CD8-positive, alpha-beta memory T cell (primary cell): ENCODE measurements at regions not wholly inside any gene's neighbourhood (a gene's known extent, or its start where the extent isn't known, plus 50 kb on each side); places are given as distances from the start of the nearest gene placed in this dataset.

Experiments
- CTCF ChIA-PET: fragments of 350-600 bp; sonication (Branson Sonifier 250); formaldehyde crosslinking; loops from one replicate; lab custom pipeline; 2021; ENCODE audit warnings: antibody characterized with exemption; lab: Charles Lee
- POLR2A ChIA-PET: fragments of 350-600 bp; sonication (Branson Sonifier 250); formaldehyde crosslinking; loops from one replicate; lab custom pipeline; 2021; ENCODE audit warnings: antibody characterized with exemption; lab: Charles Lee
- DNase-seq, 5 donors: peaks; one replicate each; pipeline versions ENCODE4 v3.0.0 to v3.0.0-alpha.2; 2020 to 2022; ENCODE audit warnings: mixed read lengths in 1 of 5
- H3K27ac ChIP-seq: one replicate; pipeline ENCODE4 v1.7.0; 2013; ENCODE audit warnings: low read depth, mild to moderate bottlenecking, low read length, moderate library complexity
- H3K27me3 ChIP-seq: 2 replicates; pipeline ENCODE4 v1.7.0; 2013; ENCODE audit warnings: low read length, mild to moderate bottlenecking; ENCODE audit not compliant: insufficient read depth, poor library complexity, severe bottlenecking
- H3K36me3 ChIP-seq: 2 replicates; pipeline ENCODE4 v1.7.0; 2013; ENCODE audit warnings: mild to moderate bottlenecking, low read length, moderate library complexity; ENCODE audit not compliant: insufficient read depth
- H3K4me1 ChIP-seq: 2 replicates; pipeline ENCODE4 v1.7.0; 2013; ENCODE audit warnings: mild to moderate bottlenecking, low read length, moderate library complexity; ENCODE audit not compliant: insufficient read depth
- H3K4me3 ChIP-seq: 2 replicates; pipeline ENCODE4 v1.7.0; 2013; ENCODE audit warnings: mild to moderate bottlenecking, low read length
- H3K9me3 ChIP-seq: 2 replicates; pipeline ENCODE4 v1.7.0; 2013; ENCODE audit warnings: mild to moderate bottlenecking, low read length
- H3K27ac Mint-ChIP-seq, 8 donors: one replicate each; pipeline ENCODE4 v1.8.0; 2020 to 2021; ENCODE audit warnings: mixed read lengths in 8 of 8, mild to moderate bottlenecking in 6 of 8, inconsistent platforms in 3 of 8, moderate library complexity in 3 of 8
- H3K27me3 Mint-ChIP-seq, 2 donors: one replicate each; pipeline ENCODE4 v1.8.0; 2020 to 2021; ENCODE audit warnings: mixed read lengths in 2 of 2, mild to moderate bottlenecking in 1 of 2, moderate library complexity in 1 of 2
- H3K36me3 Mint-ChIP-seq, 3 donors: one replicate each; pipeline ENCODE4 v1.8.0; 2020 to 2021; ENCODE audit warnings: mixed read lengths in 3 of 3, inconsistent platforms in 1 of 3, mild to moderate bottlenecking in 1 of 3
- H3K4me1 Mint-ChIP-seq, 3 donors: one replicate each; pipeline ENCODE4 v1.8.0; 2020 to 2021; ENCODE audit warnings: mixed read lengths in 3 of 3, inconsistent platforms in 1 of 3, mild to moderate bottlenecking in 1 of 3
- H3K4me3 Mint-ChIP-seq, 7 donors: one replicate each; pipeline ENCODE4 v1.8.0; 2020 to 2021; ENCODE audit warnings: mixed read lengths in 7 of 7, mild to moderate bottlenecking in 6 of 7, moderate library complexity in 4 of 7, inconsistent platforms in 2 of 7
- H3K9me3 Mint-ChIP-seq, 5 donors: one replicate each; pipeline ENCODE4 v1.8.0; 2020 to 2022; ENCODE audit warnings: mixed read lengths in 5 of 5, mild to moderate bottlenecking in 3 of 5, moderate library complexity in 2 of 5, inconsistent platforms in 1 of 5

DNA sequence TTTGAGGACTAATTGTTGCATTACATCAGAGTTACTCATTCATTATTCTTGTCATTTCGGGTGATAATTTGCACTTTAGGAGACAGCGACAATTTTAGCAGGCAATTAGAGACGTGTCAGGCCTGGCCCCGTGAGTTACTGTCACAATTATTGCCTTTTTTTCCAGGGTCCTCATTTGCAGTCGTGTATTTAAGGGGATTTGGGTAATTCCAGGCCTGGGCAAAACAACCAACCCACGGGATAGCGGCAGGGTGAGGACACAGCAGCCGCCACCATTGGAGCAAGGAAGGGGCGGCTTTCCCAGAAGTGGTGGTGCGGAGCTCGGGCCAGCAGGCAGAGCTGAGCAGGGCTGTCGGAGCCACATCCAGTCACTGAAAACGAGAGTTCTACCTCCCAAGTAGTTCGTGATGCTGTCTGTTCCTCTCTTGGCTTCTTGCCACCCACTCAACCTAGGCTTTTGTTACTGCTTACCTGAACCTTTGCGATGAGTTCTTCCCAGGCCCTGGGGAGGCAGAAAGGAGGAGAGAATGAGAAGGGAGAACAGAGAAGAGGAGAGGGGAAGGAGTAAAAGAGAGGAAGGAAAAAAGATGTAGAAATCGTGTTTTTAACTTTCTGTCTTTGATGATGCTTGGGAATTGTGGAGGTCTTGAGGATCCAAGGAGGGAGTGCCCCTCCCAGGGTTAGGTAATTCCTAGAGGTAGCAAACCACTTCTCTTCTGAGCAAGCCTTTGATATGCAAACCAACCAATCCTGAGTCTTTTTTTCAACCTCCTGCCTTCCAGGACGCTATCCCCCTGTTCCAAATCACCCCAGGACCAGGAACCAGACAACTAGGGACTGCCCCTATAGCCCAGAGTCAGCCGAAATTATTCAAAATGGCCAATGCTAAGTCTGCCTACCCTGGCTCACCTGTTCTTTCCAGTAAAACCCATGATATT, 236.1 kb downstream of the MIAT start:
- no peaks in the 10 kb centered on the region for H3K4me1 ChIP-seq
- POLR2A ChIA-PET, result no interaction called here
- CTCF ChIA-PET, result no interaction called here
- Mint-ChIP-seq H3K4me3 (no peak overlapping the region), H3K4me1 (no peaks in the 10 kb centered on the region), H3K36me3 (peaks cover 0 to 12% (median 4%) of the 10 kb centered on the region in 3 donors), H3K9me3 (peaks cover 0 to 11% (median 0%) of the 10 kb centered on the region in 5 donors), H3K27ac (no peak overlapping the region), H3K27me3 (peaks cover 24 to 48% of the 10 kb centered on the region in 2 donors)
- no peaks in the 10 kb centered on the region for H3K27me3 ChIP-seq
- no peak for DNase-seq
- no peaks in the 10 kb centered on the region for H3K9me3 ChIP-seq
- no peaks in the 10 kb centered on the region for H3K36me3 ChIP-seq
- no peak overlapping the region for H3K27ac ChIP-seq
- H3K4me3 ChIP-seq, result no peak overlapping the region

DNA sequence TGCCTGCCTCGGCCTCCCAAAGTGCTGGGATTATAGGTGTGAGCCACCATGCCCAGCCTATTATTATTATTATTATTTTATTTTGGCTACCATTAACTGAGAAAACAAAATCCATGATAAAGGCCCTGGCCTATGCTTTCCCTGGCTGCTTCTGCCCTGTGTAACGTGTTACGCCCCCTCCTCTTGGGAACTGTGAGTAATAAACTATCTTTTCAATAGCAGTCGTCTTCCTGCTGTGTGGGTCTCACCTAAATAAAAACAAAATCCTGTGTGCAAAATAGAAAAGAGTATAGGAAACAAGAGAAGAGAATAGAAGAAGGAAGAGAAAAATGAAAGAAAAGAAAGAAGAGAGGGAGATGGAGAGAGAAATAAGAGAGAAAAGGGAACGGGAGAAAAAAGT, 237.0 kb downstream of the MIAT start:
- H3K27me3 Mint-ChIP-seq, result peaks cover 24 to 57% of the 10 kb centered on the region in 2 donors
- no peak overlapping the region for H3K27ac ChIP-seq
- H3K4me3 ChIP-seq, result no peak overlapping the region
- H3K36me3 ChIP-seq, result no peaks in the 10 kb centered on the region
- POLR2A ChIA-PET, result no interaction called here
- no peaks in the 10 kb centered on the region for H3K9me3 ChIP-seq
- no peaks in the 10 kb centered on the region for H3K4me1 Mint-ChIP-seq
- no peak overlapping the region for H3K4me3 Mint-ChIP-seq
- no peak for DNase-seq
- H3K27ac Mint-ChIP-seq, result no peak overlapping the region
- H3K27me3 ChIP-seq, result no peaks in the 10 kb centered on the region
- H3K36me3 Mint-ChIP-seq, result peaks cover 0 to 17% (median 4%) of the 10 kb centered on the region in 3 donors
- H3K9me3 Mint-ChIP-seq, result peaks cover 0 to 11% (median 0%) of the 10 kb centered on the region in 5 donors
- no peaks in the 10 kb centered on the region for H3K4me1 ChIP-seq
- CTCF ChIA-PET, result no interaction called here

DNA sequence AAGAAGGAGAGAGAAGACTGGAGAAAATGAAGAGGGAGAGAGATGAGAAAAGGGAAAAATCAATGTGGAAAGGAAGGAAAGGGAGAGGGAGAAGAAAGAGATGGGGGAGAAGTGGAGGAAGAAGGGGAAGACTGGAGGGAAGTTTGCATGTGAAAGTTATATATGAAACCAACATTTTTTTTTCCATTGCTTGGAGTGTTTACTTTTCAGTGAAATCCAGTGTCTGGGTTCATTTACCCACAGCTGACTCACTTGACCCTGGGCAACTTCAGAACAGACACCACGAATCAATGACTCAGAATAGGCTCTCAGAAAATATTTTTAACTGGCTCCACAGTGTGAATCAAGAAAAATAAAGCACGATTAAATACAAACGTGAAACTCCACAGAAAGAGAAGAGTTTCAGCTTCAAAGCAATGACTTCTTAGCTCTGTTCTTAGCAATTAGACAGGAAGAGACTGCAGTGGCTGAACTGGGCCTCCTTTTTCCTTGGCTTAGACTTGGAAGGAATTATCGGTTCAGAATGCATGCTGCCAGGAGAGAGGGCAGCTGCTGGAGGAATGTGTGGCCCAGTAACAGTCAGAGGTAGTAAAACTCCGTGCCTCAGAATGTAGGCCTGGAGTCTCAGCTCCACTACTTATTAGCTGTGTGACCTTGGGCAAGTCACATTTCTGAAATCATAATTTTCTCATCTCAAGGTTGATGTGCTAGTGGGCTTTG, 237.5 kb downstream of the MIAT start:
- H3K4me3 Mint-ChIP-seq, result no peak overlapping the region
- H3K4me1 ChIP-seq, result no peaks in the 10 kb centered on the region
- H3K27ac ChIP-seq, result no peak overlapping the region
- ChIA-PET POLR2A (no interaction called here), CTCF (no interaction called here)
- no peaks in the 10 kb centered on the region for H3K27me3 ChIP-seq
- H3K4me3 ChIP-seq, result no peak overlapping the region
- H3K27ac Mint-ChIP-seq, result no peak overlapping the region
- H3K9me3 ChIP-seq, result no peaks in the 10 kb centered on the region
- no peaks in the 10 kb centered on the region for H3K36me3 ChIP-seq
- no peak for DNase-seq
- no peaks in the 10 kb centered on the region for H3K4me1 Mint-ChIP-seq
- H3K27me3 Mint-ChIP-seq, result peaks cover 24 to 60% of the 10 kb centered on the region in 2 donors
- peaks cover 0 to 17% (median 4%) of the 10 kb centered on the region in 3 donors for H3K36me3 Mint-ChIP-seq
- peaks cover 0 to 11% (median 0%) of the 10 kb centered on the region in 5 donors for H3K9me3 Mint-ChIP-seq

DNA sequence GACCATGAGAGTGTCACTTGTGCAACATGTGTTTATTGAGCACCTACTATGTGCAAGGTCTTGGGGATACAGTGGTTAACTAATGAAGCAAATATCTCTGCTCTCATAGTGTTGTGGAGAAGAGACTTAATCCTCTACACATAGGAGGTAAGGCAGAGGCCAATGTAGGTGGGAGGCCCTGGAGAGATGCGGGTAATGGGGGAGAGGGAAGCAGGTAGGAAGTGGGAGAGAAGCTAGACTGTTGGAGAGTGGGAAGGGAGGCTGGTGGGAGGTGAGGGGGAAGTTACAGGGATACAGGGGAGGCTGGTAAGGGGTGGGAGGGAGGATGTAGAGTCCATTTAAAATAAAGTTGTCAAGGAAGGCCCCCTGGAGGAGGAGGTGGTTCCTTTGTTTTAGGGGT, 240.0 kb downstream of the MIAT start:
- H3K27me3 Mint-ChIP-seq, result peaks cover 34 to 61% of the 10 kb centered on the region in 2 donors
- CTCF ChIA-PET, result no interaction called here
- H3K4me3 Mint-ChIP-seq, result no peak overlapping the region

DNA sequence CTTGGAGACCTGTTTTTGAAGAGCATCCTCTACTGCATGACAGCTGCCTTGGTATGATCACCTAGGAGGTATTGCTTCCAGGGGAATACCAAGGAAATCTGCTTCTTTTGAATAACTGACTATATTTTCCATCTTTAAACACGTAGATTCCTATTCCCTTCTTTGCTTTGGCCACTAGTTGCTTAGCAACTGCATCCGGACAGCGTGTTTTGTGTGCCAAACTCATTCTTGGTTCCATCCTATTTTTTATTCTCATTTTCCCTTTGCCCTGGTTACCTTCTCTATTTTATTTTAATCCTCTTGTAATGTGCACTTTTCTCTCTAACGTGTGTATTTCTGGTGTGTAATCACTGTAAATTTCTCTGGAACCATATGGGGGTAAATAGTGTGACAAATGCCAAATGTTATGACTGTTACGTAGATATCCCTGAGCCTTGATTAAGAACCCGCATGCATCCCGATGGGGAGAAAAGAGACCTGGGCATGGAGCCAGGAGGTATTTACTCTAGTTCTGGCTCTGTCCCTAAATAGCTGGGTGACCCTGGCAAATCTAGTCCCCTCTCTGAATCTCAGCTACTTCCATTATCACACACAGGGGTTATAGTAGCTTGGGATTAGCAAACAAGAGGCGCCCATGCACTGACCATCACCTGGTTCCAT, 241.7 kb downstream of the MIAT start:
- DNase-seq, result no peak
- POLR2A ChIA-PET, result no interaction called here
- Mint-ChIP-seq H3K4me1 (peaks cover 9 to 12% (median 11%) of the 10 kb centered on the region in 3 donors), H3K9me3 (peaks cover 0 to 9% (median 0%) of the 10 kb centered on the region in 5 donors), H3K4me3 (no peak overlapping the region), H3K27ac (no peak overlapping the region), H3K27me3 (peaks cover 33 to 61% of the 10 kb centered on the region in 2 donors), H3K36me3 (peaks cover 0 to 17% (median 2%) of the 10 kb centered on the region in 3 donors)
- CTCF ChIA-PET, result no interaction called here
- peaks cover 3% of the 10 kb centered on the region for H3K4me1 ChIP-seq
- no peak overlapping the region for H3K4me3 ChIP-seq
- no peaks in the 10 kb centered on the region for H3K9me3 ChIP-seq
- peaks cover 4% of the 10 kb centered on the region for H3K27me3 ChIP-seq
- H3K27ac ChIP-seq, result no peak overlapping the region
- H3K36me3 ChIP-seq, result no peaks in the 10 kb centered on the region

More for the DNA sequence above, 240.0 kb downstream of the MIAT start:
- no peaks in the 10 kb centered on the region for H3K4me1 Mint-ChIP-seq
- H3K36me3 ChIP-seq, result no peaks in the 10 kb centered on the region
- H3K27me3 ChIP-seq, result peaks cover 4% of the 10 kb centered on the region
- H3K9me3 ChIP-seq, result no peaks in the 10 kb centered on the region
- POLR2A ChIA-PET, result no interaction called here
- peaks cover 0 to 11% (median 0%) of the 10 kb centered on the region in 5 donors for H3K9me3 Mint-ChIP-seq
- no peaks in the 10 kb centered on the region for H3K4me1 ChIP-seq
- no peak overlapping the region for H3K4me3 ChIP-seq
- no peak overlapping the region for H3K27ac ChIP-seq
- peaks cover 0 to 17% (median 2%) of the 10 kb centered on the region in 3 donors for H3K36me3 Mint-ChIP-seq
- no peak overlapping the region for H3K27ac Mint-ChIP-seq
- DNase-seq, result no peak

DNA sequence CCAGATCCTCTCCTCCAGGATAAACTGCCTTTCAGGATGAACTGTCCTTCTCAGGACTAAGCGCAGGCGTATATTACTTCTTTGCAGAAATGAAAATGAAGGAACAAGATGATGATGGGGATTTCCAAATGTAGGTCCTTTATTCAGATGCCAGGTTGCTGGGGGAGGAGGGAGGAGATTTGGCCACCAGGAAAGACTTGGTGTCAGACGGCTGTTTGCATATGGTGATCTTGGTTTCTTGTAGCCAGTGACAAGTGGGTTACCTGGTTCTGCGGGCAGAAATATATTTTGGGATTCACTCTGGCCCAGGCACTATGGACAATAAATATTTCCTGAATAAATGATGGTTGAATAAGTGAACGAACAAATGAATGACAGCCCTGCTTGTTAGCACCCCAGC, 243.4 kb downstream of the MIAT start:
- CTCF ChIA-PET, result no interaction called here

DNA sequence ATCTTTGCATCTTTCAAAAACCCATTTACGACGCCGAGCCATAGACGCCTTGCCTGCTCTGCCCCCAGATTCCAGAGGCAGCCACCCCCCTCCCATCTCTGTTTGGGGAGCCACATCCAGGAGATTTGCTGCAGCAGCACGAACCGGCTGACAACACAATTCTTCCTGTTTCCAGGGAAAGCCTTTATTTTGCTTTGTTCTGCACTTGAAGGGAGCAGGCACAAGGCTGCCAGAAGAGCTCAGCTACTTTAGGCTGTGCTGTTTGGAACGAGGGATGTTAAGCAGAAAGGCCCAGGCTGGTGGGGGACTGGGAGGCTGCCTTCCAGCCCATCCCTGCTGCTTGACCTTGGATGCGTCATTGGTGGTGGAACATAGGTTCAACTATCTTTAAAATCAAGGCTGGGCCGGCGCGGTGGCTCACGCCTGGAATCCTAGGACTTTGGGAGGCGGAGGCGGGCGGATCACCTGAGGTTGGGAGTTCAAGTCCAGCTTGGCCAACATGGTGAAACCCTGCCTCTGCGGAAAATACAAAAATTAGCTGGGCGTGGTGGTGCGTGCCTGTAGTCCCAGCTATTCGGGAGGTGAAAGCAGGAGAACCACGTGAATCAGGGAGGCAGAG, 243.9 kb downstream of the MIAT start:
- no peaks in the 10 kb centered on the region for H3K36me3 ChIP-seq
- H3K27ac ChIP-seq, result no peak overlapping the region
- Mint-ChIP-seq H3K36me3 (peaks cover 0 to 14% (median 2%) of the 10 kb centered on the region in 3 donors), H3K4me3 (peak overlapping the region in 1 of 7 donors; percentile 59), H3K27ac (no peak overlapping the region), H3K4me1 (peaks cover 9 to 12% (median 12%) of the 10 kb centered on the region in 3 donors), H3K9me3 (peaks cover 0 to 9% (median 0%) of the 10 kb centered on the region in 5 donors), H3K27me3 (peaks cover 33 to 71% of the 10 kb centered on the region in 2 donors)
- POLR2A ChIA-PET, result no interaction called here
- no peaks in the 10 kb centered on the region for H3K9me3 ChIP-seq
- H3K27me3 ChIP-seq, result peaks cover 4% of the 10 kb centered on the region
- H3K4me3 ChIP-seq, result no peak overlapping the region
- DNase-seq, result no peak
- CTCF ChIA-PET, result no interaction called here
- H3K4me1 ChIP-seq, result peaks cover 3% of the 10 kb centered on the region

More for the DNA sequence above, 243.4 kb downstream of the MIAT start:
- Mint-ChIP-seq H3K9me3 (peaks cover 0 to 9% (median 0%) of the 10 kb centered on the region in 5 donors), H3K27ac (no peak overlapping the region), H3K4me1 (peaks cover 9 to 12% (median 12%) of the 10 kb centered on the region in 3 donors), H3K27me3 (peaks cover 33 to 71% of the 10 kb centered on the region in 2 donors), H3K36me3 (peaks cover 0 to 16% (median 2%) of the 10 kb centered on the region in 3 donors), H3K4me3 (peak overlapping the region in 1 of 7 donors; percentile 59)
- POLR2A ChIA-PET, result no interaction called here
- peaks cover 4% of the 10 kb centered on the region for H3K27me3 ChIP-seq
- no peaks in the 10 kb centered on the region for H3K9me3 ChIP-seq
- no peak overlapping the region for H3K4me3 ChIP-seq
- no peak overlapping the region for H3K27ac ChIP-seq
- H3K4me1 ChIP-seq, result peaks cover 3% of the 10 kb centered on the region
- no peaks in the 10 kb centered on the region for H3K36me3 ChIP-seq
- DNase-seq, result no peak
